GM13977 (cell line): ENCODE measurements at regions not wholly inside any gene's neighbourhood (a gene's known extent, or its start where the extent isn't known, plus 50 kb on each side); places are given as distances from the start of the nearest gene placed in this dataset.
A peak's percentile ranks its signal among the peaks of the same experiment; 100 is the strongest.

Experiments used
- DNase-seq: peaks from one replicate; pipeline ENCODE4 v3.0.0; 2012; ENCODE audit warnings: low spot score
- in situ Hi-C: fragments of 300-500 bp; cut with MboI; formaldehyde crosslinking; loops from one replicate; pipeline ENCODE4 v1.12.0; 2022; ENCODE audit warnings: low sequenced_read_pairs, low pct_unique_long_range_greater_than_20kb, mixed read lengths, inconsistent platforms; ENCODE audit not compliant: unreplicated experiment
- TF ChIP-seq, protein P1 (sequence below): IDR thresholded peaks from 2 replicates; pipeline ENCODE4 v1.5.1; 2012; ENCODE audit warnings: mild to moderate bottlenecking, control low read depth; ENCODE audit not compliant: insufficient read depth; ENCODE audit errors: extremely low read depth, missing control alignments

DNA sequence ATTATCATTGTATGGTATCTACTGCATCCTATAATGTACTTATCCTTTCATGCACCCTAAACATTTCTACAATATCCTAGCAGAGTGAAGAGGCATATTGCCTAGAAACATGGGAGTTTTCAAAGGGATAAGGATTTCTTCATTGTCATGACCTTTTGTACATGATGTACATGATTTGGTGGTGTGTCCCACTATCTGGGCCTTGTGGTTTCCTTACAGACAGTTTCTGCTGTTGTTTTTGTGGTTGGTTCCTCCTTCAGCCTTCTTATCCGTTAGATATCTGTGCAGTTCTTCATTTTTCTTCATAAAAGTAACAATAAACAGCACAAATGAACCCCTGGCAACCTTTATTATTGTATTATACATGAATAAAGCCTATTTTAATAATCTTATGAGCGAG is 70.4 kb upstream of the BACH1 start:
- in situ Hi-C loops: no loop called here
- TF ChIP-seq, protein P1, sequence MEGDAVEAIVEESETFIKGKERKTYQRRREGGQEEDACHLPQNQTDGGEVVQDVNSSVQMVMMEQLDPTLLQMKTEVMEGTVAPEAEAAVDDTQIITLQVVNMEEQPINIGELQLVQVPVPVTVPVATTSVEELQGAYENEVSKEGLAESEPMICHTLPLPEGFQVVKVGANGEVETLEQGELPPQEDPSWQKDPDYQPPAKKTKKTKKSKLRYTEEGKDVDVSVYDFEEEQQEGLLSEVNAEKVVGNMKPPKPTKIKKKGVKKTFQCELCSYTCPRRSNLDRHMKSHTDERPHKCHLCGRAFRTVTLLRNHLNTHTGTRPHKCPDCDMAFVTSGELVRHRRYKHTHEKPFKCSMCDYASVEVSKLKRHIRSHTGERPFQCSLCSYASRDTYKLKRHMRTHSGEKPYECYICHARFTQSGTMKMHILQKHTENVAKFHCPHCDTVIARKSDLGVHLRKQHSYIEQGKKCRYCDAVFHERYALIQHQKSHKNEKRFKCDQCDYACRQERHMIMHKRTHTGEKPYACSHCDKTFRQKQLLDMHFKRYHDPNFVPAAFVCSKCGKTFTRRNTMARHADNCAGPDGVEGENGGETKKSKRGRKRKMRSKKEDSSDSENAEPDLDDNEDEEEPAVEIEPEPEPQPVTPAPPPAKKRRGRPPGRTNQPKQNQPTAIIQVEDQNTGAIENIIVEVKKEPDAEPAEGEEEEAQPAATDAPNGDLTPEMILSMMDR: no peak
- DNase-seq: no peak

DNA sequence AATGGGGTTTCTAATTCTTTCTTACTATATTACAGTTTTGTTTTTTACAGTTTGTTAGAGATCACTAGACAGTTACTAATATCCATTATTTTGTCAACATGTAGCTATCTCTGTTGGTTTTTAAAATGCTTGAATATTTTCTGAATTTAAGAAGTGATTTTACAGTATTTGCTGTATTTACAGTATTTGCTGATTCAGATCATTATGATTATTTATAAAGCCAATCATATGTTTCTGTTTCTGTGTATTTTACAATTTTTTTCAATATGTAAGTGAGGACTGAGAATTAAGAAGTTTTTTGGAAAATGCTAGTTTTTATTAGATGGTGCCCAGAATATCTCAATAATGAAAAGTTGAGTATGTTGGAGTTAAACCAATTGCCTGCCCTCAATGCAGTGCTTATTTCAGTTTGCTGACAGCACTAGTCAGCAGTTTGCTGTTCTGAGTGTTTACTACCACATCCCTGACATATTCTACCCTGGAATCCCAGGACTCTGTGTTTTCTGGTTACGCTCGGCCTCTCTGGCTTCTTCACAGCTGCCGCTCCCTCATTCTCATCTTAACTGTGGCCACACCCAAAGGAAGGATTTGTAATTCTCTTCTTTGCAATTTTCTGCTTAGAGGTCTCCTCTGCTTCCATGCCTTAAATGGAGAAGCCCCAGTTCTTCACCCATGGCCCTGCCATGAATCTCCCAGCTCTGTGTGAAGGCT is 68.0 kb upstream of the BACH1 start:
- TF ChIP-seq, protein P1: no peak
- no peak for DNase-seq
- in situ Hi-C loops: loop anchor here (10.0 kb wide), 1 partner anchor 64 kb away; the partner anchor contains the start of gene BACH1

DNA sequence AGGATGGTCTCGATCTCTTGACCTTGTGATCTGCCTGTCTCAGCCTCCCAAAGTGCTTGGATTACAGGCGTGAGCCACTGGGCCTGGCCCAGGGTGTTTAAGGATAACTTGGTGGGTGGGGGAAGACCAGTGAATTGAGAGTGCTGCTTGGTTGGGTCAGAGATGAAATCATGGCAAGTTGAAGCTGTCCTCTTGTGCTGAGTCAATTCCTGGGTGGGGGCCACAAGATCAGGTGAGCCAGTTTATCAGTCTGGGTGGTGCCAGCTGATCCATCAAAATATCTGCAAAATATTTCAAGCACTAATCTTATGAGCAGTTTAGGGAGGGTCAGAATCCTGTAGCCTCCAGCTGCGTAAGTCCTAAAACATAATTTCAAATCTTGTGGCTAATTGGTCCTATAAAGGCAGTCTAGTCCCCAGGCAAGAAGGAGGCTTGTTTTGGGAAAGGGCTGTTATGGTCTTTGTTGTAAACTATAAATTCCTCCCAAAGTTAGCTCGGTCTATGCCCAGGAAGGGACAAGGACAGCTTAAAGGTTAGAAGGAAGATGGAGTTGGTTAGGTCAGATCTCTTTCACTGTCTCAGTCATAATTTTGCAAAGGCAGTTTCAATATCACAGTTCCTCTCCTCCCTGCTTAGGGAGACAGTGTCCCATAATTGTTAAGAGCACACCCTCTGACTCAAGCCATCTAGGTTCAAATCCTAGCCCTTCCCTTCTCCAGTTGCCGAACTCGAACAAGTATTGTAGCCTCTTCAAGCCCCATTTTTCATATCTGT is 66.8 kb upstream of the BACH1 start:
- in situ Hi-C loops: loop anchor here (10.0 kb wide), 1 partner anchor 63 kb away; the partner anchor contains the start of gene BACH1
- DNase-seq: no peak
- TF ChIP-seq, protein P1: no peak

DNA sequence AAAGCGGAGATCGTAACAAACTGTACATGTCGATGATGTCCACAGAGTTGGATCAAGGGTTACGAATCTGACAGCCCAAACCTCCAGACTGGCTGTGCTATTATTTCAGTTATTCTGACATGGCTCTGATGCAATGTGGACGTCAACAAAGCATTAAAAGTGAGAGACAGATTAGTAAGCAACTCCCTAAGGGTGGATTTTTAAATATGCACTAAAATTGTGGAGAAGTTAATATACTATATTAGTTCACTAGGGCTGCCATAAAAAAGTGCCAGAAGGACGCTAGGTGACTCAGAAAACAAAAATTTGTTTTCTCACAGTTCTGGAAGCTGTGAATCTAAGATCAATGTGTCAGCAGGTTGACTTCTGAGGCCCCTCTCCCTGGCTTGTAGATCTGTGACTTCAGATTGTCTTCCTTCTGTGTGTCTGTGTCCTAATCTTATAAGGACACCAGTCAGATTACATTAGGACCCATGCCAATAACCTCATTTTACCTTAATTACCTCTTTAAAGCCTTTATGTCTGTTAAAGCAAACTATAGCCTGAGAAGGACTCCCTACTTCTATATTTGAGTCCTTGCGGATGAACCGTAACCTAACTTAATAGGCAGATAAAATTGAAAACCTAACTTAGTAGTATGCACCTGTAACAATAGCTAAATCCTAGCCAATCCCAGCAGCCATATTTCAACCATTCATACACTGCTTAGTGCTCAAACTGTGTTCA is 66.0 kb upstream of the BACH1 start:
- TF ChIP-seq, protein P1: no peak
- no peak for DNase-seq
- in situ Hi-C loops: loop anchor here (10.0 kb wide), 1 partner anchor 62 kb away; the partner anchor contains the start of gene BACH1

DNA sequence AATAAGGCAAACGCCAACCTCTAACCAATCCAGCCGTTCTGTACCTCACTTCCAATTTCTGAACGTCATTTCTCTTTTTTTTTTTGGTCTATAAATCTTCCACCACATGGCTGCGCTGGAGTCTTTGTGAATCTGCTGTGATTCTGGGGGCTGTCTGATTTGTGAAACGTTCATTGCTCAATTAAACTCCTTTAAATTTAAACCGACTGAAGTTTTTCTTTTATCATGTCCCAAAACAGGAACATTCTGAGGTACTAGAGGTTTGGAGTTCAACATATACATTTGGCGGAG is 65.5 kb upstream of the BACH1 start:
- TF ChIP-seq, protein P1: peak; percentile 39
- in situ Hi-C loops: loop anchor here (10.0 kb wide), 1 partner anchor 62 kb away; the partner anchor contains the start of gene BACH1
- DNase-seq: no peak
